GM23338 (cell line): ENCODE measurements at regions not wholly inside any gene's neighbourhood (a gene's known extent, or its start where the extent isn't known, plus 50 kb on each side); places are given as distances from the start of the nearest gene placed in this dataset.

ENCODE experiments used
- ATAC-seq: fragments of 200-7000 bp; cut with Tn5 transposase; 3 replicates; pipeline ENCODE4 v1.9.1; 2020
- DNase-seq: peaks from one replicate; pipeline ENCODE4 v3.0.0-alpha.2; 2015; ENCODE audit warnings: low spot score
- H2AFZ ChIP-seq: fragments of 200-600 bp; sonication (generic); 2 replicates; pipeline ENCODE4 v1.8.0; 2016; ENCODE audit warnings: antibody characterized with exemption, mild to moderate bottlenecking, moderate library complexity
- H3F3A ChIP-seq: fragments of 200-600 bp; sonication (generic); replicated peaks from 2 replicates; pipeline ENCODE4 v1.8.0; 2017; ENCODE audit warnings: antibody characterized with exemption, mixed run types, low read depth
- H3K27ac ChIP-seq: fragments of 200-600 bp; sonication (generic); 2 replicates; pipeline ENCODE4 v1.6.1; 2016; ENCODE audit warnings: low read depth
- H3K27me3 ChIP-seq: fragments of 200-600 bp; sonication (generic); 2 replicates; pipeline ENCODE4 v1.8.0; 2016; ENCODE audit warnings: mild to moderate bottlenecking, mixed run types, moderate library complexity; ENCODE audit not compliant: insufficient read depth
- H3K36me3 ChIP-seq: fragments of 200-600 bp; sonication (generic); 2 replicates; pipeline ENCODE4 v1.8.0; 2016; ENCODE audit warnings: mild to moderate bottlenecking; ENCODE audit not compliant: insufficient read depth
- H3K4me1 ChIP-seq: fragments of 200-600 bp; sonication (generic); 2 replicates; pipeline ENCODE4 v1.8.0; 2016; ENCODE audit warnings: mild to moderate bottlenecking, moderate library complexity; ENCODE audit not compliant: insufficient read depth
- H3K4me2 ChIP-seq: fragments of 200-600 bp; sonication (generic); 2 replicates; pipeline ENCODE4 v1.7.1; 2017; ENCODE audit warnings: mixed run types
- H3K4me3 ChIP-seq: fragments of 200-600 bp; sonication (generic); 2 replicates; pipeline ENCODE4 v1.6.1; 2016; ENCODE audit warnings: mixed run types
- H3K79me2 ChIP-seq: fragments of 200-600 bp; sonication (generic); replicated peaks from 2 replicates; pipeline ENCODE4 v1.8.0; 2017; ENCODE audit warnings: mild to moderate bottlenecking; ENCODE audit not compliant: insufficient read depth
- H3K9me2 ChIP-seq: fragments of 200-600 bp; sonication (generic); 2 replicates; pipeline ENCODE4 v1.8.0; 2017; ENCODE audit not compliant: insufficient read depth
- H4K20me1 ChIP-seq: fragments of 200-600 bp; sonication (generic); replicated peaks from 2 replicates; pipeline ENCODE4 v1.8.0; 2017; ENCODE audit warnings: mild to moderate bottlenecking; ENCODE audit not compliant: insufficient read depth
- H3K27ac Mint-ChIP-seq: 2 replicates; pipeline ENCODE4 v1.8.0; 2020; ENCODE audit warnings: inconsistent platforms, mild to moderate bottlenecking, moderate library complexity, mixed read lengths
- H3K27me3 Mint-ChIP-seq: 3 replicates; pipeline ENCODE4 v1.8.0; 2022; ENCODE audit warnings: low read depth, mild to moderate bottlenecking, moderate library complexity, mixed read lengths, inconsistent platforms; ENCODE audit not compliant: insufficient read depth, poor library complexity
- H3K36me3 Mint-ChIP-seq: 3 replicates; pipeline ENCODE4 v1.8.0; 2021; ENCODE audit warnings: low read depth, mild to moderate bottlenecking, inconsistent platforms, moderate library complexity, mixed read lengths
- H3K4me1 Mint-ChIP-seq: 3 replicates; pipeline ENCODE4 v1.8.0; 2020; ENCODE audit warnings: mild to moderate bottlenecking, inconsistent platforms, mixed read lengths
- H3K4me3 Mint-ChIP-seq: 3 replicates; pipeline ENCODE4 v1.8.0; 2021; ENCODE audit warnings: moderate library complexity, mild to moderate bottlenecking, inconsistent platforms, mixed read lengths
- H3K9me3 Mint-ChIP-seq: 3 replicates; pipeline ENCODE4 v1.8.0; 2020; ENCODE audit warnings: moderate library complexity, mild to moderate bottlenecking, inconsistent platforms, mixed read lengths
- CREB1 ChIP-seq: fragments of 250-450 bp; sonication (Bioruptor Pico); IDR thresholded peaks from 2 replicates; pipeline ENCODE4 v1.5.0; 2020; ENCODE audit warnings: low read depth, mild to moderate bottlenecking, moderate library complexity
- EZH2 ChIP-seq: fragments of 200-600 bp; sonication (generic); IDR thresholded peaks from one replicate; pipeline ENCODE4 v1.8.0; 2017; ENCODE audit warnings: antibody characterized with exemption, mild to moderate bottlenecking, low read depth; ENCODE audit not compliant: unreplicated experiment
- EZH2phosphoT487 ChIP-seq: fragments of 200-600 bp; sonication (generic); IDR thresholded peaks from one replicate; pipeline ENCODE4 v1.8.1; 2018; ENCODE audit warnings: antibody characterized with exemption; ENCODE audit not compliant: unreplicated experiment
- JUNB ChIP-seq: IDR thresholded peaks from one replicate; pipeline ENCODE4 v1.6.1; 2016; ENCODE audit warnings: antibody characterized with exemption; ENCODE audit not compliant: unreplicated experiment
- NANOG ChIP-seq: IDR thresholded peaks from 2 replicates; pipeline ENCODE4 v1.6.1; 2016; ENCODE audit warnings: antibody characterized with exemption, borderline replicate concordance
- ZNF331 ChIP-seq: fragments of 250-450 bp; sonication (Bioruptor Pico); IDR thresholded peaks from 2 replicates; pipeline ENCODE4 v1.5.0; 2020; ENCODE audit warnings: low read depth, mild to moderate bottlenecking, moderate library complexity
- TF ChIP-seq, protein P1 (sequence below): fragments of 250-450 bp; sonication (Bioruptor Pico); IDR thresholded peaks from 2 replicates; pipeline ENCODE4 v1.5.0; 2020; ENCODE audit warnings: mild to moderate bottlenecking, moderate library complexity
- TF ChIP-seq, protein P2 (sequence below), 2 experiments: fragments of 200-600 bp in 1 of 2; sonication (generic) in 1 of 2; conservative IDR thresholded peaks; 2 replicates each; pipeline versions ENCODE4 v1.5.1 to v1.6.1; 2016 to 2017; ENCODE audit warnings: antibody characterized with exemption in 2 of 2, low read depth in 2 of 2, mild to moderate bottlenecking in 2 of 2, moderate library complexity in 1 of 2
- TF ChIP-seq, protein P3 (sequence below): IDR thresholded peaks from one replicate; pipeline ENCODE4 v1.6.1; 2018; ENCODE audit warnings: antibody characterized with exemption; ENCODE audit not compliant: unreplicated experiment

DNA sequence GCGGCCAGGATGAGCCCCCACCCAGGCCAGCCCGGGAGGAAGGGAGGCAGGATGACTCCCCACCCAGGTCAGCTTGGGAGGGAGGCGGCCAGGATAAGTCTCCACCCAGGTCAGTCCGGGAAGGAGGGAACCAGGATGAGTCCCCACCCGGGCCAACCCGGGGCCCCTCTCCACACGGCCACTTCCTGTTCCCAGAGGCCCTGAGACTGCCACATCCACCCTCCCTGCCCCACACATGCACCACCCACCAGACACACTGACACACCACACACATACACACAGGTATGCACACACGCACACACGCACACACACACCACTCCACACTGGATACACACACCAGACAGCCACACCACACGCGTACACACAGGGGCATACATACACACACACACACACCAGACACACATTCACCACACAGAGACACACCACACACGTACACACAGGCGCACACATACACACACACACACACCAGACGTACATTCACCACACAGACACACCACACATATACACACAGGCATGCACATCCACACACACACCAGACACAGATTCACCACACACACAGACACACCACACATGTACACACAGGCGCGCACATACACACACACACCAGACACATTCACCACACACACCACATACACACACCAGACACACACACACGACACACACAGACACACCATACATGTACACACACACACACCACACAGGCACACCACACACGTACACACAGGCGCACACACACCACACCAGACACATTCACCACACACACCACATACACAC lies 84.9 kb upstream of the PRR5 start:
- no peaks in the 10 kb centered on the region for H3K27me3 ChIP-seq
- no peak overlapping the region for H3K27ac ChIP-seq
- no peak overlapping the region for H2AFZ ChIP-seq
- no peaks in the 10 kb centered on the region for H3K4me1 Mint-ChIP-seq
- peaks cover 5% of the 10 kb centered on the region for H3K27me3 Mint-ChIP-seq
- H3K4me3 Mint-ChIP-seq: no peak overlapping the region
- no peaks in the 10 kb centered on the region for H4K20me1 ChIP-seq
- peaks cover 3% of the 10 kb centered on the region for H3K36me3 Mint-ChIP-seq
- no peaks in the 10 kb centered on the region for H3K4me1 ChIP-seq
- TF ChIP-seq, protein P1, sequence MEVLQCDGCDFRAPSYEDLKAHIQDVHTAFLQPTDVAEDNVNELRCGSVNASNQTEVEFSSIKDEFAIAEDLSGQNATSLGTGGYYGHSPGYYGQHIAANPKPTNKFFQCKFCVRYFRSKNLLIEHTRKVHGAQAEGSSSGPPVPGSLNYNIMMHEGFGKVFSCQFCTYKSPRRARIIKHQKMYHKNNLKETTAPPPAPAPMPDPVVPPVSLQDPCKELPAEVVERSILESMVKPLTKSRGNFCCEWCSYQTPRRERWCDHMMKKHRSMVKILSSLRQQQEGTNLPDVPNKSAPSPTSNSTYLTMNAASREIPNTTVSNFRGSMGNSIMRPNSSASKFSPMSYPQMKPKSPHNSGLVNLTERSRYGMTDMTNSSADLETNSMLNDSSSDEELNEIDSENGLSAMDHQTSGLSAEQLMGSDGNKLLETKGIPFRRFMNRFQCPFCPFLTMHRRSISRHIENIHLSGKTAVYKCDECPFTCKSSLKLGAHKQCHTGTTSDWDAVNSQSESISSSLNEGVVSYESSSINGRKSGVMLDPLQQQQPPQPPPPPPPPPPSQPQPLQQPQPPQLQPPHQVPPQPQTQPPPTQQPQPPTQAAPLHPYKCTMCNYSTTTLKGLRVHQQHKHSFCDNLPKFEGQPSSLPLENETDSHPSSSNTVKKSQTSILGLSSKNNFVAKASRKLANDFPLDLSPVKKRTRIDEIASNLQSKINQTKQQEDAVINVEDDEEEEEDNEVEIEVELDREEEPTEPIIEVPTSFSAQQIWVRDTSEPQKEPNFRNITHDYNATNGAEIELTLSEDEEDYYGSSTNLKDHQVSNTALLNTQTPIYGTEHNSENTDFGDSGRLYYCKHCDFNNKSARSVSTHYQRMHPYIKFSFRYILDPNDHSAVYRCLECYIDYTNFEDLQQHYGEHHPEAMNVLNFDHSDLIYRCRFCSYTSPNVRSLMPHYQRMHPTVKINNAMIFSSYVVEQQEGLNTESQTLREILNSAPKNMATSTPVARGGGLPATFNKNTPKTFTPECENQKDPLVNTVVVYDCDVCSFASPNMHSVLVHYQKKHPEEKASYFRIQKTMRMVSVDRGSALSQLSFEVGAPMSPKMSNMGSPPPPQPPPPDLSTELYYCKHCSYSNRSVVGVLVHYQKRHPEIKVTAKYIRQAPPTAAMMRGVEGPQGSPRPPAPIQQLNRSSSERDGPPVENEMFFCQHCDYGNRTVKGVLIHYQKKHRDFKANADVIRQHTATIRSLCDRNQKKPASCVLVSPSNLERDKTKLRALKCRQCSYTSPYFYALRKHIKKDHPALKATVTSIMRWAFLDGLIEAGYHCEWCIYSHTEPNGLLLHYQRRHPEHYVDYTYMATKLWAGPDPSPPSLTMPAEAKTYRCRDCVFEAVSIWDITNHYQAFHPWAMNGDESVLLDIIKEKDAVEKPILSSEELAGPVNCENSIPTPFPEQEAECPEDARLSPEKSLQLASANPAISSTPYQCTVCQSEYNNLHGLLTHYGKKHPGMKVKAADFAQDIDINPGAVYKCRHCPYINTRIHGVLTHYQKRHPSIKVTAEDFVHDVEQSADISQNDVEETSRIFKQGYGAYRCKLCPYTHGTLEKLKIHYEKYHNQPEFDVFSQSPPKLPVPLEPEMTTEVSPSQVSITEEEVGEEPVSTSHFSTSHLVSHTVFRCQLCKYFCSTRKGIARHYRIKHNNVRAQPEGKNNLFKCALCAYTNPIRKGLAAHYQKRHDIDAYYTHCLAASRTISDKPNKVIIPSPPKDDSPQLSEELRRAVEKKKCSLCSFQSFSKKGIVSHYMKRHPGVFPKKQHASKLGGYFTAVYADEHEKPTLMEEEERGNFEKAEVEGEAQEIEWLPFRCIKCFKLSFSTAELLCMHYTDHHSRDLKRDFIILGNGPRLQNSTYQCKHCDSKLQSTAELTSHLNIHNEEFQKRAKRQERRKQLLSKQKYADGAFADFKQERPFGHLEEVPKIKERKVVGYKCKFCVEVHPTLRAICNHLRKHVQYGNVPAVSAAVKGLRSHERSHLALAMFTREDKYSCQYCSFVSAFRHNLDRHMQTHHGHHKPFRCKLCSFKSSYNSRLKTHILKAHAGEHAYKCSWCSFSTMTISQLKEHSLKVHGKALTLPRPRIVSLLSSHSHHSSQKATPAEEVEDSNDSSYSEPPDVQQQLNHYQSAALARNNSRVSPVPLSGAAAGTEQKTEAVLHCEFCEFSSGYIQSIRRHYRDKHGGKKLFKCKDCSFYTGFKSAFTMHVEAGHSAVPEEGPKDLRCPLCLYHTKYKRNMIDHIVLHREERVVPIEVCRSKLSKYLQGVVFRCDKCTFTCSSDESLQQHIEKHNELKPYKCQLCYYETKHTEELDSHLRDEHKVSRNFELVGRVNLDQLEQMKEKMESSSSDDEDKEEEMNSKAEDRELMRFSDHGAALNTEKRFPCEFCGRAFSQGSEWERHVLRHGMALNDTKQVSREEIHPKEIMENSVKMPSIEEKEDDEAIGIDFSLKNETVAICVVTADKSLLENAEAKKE (CRISPR knock-in tag): no peak
- TF ChIP-seq EZH2phosphoT487: no peak
- TF ChIP-seq, protein P2, sequence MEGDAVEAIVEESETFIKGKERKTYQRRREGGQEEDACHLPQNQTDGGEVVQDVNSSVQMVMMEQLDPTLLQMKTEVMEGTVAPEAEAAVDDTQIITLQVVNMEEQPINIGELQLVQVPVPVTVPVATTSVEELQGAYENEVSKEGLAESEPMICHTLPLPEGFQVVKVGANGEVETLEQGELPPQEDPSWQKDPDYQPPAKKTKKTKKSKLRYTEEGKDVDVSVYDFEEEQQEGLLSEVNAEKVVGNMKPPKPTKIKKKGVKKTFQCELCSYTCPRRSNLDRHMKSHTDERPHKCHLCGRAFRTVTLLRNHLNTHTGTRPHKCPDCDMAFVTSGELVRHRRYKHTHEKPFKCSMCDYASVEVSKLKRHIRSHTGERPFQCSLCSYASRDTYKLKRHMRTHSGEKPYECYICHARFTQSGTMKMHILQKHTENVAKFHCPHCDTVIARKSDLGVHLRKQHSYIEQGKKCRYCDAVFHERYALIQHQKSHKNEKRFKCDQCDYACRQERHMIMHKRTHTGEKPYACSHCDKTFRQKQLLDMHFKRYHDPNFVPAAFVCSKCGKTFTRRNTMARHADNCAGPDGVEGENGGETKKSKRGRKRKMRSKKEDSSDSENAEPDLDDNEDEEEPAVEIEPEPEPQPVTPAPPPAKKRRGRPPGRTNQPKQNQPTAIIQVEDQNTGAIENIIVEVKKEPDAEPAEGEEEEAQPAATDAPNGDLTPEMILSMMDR (conservative IDR thresholded peaks at IDR 0.05; ENCODE audit: low read depth in 2 of 2): no peak
- no peak for TF ChIP-seq JUNB
- TF ChIP-seq NANOG: no peak
- TF ChIP-seq, protein P3, sequence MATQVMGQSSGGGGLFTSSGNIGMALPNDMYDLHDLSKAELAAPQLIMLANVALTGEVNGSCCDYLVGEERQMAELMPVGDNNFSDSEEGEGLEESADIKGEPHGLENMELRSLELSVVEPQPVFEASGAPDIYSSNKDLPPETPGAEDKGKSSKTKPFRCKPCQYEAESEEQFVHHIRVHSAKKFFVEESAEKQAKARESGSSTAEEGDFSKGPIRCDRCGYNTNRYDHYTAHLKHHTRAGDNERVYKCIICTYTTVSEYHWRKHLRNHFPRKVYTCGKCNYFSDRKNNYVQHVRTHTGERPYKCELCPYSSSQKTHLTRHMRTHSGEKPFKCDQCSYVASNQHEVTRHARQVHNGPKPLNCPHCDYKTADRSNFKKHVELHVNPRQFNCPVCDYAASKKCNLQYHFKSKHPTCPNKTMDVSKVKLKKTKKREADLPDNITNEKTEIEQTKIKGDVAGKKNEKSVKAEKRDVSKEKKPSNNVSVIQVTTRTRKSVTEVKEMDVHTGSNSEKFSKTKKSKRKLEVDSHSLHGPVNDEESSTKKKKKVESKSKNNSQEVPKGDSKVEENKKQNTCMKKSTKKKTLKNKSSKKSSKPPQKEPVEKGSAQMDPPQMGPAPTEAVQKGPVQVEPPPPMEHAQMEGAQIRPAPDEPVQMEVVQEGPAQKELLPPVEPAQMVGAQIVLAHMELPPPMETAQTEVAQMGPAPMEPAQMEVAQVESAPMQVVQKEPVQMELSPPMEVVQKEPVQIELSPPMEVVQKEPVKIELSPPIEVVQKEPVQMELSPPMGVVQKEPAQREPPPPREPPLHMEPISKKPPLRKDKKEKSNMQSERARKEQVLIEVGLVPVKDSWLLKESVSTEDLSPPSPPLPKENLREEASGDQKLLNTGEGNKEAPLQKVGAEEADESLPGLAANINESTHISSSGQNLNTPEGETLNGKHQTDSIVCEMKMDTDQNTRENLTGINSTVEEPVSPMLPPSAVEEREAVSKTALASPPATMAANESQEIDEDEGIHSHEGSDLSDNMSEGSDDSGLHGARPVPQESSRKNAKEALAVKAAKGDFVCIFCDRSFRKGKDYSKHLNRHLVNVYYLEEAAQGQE: no peak
- TF ChIP-seq CREB1 (CRISPR knock-in tag): no peak
- TF ChIP-seq EZH2: no peak
- TF ChIP-seq ZNF331: no peak
- H3F3A ChIP-seq: 0 out of 2 replicates have a peak, but pooled peaks cover 4% of the 10 kb centered on the region
- H3K4me3 ChIP-seq: no peak overlapping the region
- H3K9me3 Mint-ChIP-seq: peaks cover 31% of the 10 kb centered on the region
- DNase-seq (no peak), ATAC-seq (no peak)
- no peaks in the 10 kb centered on the region for H3K9me2 ChIP-seq
- no peaks in the 10 kb centered on the region for H3K79me2 ChIP-seq
- H3K4me2 ChIP-seq: no peak overlapping the region
- no peaks in the 10 kb centered on the region; the same call in 1 of the 2 replicates for H3K36me3 ChIP-seq
- H3K27ac Mint-ChIP-seq: no peak overlapping the region
